Skin of body (tissue), 2 donors: ENCODE measurements at regions not wholly inside any gene's neighbourhood (a gene's known extent, or its start where the extent isn't known, plus 50 kb on each side); places are given as distances from the start of the nearest gene placed in this dataset. TPM values are rescaled to one million over a fixed set of nuclear protein-coding genes. Genes with fewer than 3 reads are reported as not detected.
"Not testable (repeated sequence)": the region's sequence is repeated elsewhere in the genome, so short reads cannot be mapped to it uniquely, and the experiment has no call there.

Experiments used
- DNase-seq: peaks from one replicate; lab custom pipeline; 2025; lab: John Stamatoyannopoulos, UW
- small RNA-seq: library from RNA; depleted of rRNA; stranded (forward); fragments of <200 nt; gene quantifications from one replicate; pipeline ENCODE3, GENCODE V24; 2014; ENCODE audit warnings: low replicate concordance

DNA sequence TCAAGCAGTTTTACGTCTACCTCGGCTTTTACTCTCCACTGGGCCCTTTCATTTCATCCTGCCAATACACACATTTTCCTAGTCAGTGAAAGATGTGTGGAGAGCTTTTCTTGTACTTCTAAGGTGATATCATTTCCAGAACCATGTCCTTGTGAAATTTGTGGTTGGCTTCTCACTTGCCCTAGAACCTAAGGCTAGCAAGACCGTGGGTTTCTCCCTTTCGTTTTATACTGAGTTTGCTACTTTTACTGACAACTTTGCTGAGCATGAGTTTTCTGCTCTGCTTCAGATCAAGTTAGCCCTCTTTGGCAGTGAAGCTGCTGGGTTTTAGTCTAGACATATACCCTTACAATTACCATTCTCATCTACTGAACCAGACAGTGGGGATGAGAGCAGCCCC, 95.7 kb upstream of the FRMPD4 start:
- no peak for DNase-seq

DNA sequence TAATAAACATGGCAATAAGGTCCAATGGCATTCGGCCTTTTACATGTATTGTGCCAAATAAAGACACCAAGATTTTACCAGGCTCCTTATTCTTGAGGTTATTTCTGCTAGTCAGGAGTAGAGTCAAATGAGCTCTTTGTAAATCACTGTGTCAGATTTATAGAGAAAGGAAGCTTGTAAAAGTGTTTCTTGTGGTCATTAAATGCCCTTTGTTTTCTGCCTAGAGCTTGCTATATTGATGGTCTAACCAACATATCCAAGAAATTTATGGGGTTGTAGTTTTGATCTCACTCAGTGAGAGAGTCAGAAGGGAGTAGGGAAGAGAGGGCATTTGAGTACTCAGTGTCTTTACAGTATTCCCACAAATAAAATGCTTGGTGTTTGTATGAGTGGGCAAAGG, 86.2 kb upstream of the FRMPD4 start:
- DNase-seq: no peak

- no peak for DNase-seq
Measured at GRCh38 chrX:12058087-12058486, 80.2 kb upstream of the FRMPD4 start.

GRCh38 chrX:12060489-12061260, 77.6 kb upstream of the FRMPD4 start:
- no peak for DNase-seq

GRCh38 chrX:12065251-12065650, 73.0 kb upstream of the FRMPD4 start:
- DNase-seq: no peak

- DNase-seq: no peak
Measured at GRCh38 chrX:12076046-12076445, 62.2 kb upstream of the FRMPD4 start.

DNA sequence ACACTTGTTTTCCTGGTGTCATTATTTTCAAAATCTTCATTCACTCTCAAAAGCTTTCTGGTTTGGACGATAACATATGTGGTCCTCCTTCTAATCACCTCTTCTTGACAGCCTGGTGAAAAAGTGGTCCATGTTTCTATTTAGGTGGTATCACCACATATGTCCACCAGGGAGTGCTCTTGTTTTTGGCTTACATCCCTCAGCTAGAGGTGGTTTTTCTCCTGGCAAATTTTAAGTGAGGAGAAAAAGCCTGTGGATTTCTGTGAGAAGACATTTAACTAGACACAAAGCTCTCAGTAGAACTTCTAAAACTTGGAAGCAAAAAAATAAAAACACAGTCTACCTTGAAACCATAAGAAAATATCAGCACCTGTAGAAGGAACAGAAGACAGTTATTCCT, 58.0 kb upstream of the FRMPD4 start:
- DNase-seq: no peak

GRCh38 chrX:12082959-12083358, 55.3 kb upstream of the FRMPD4 start:
- not testable (repeated sequence) for DNase-seq

Small RNA genes in the stretch of these regions (small RNA-seq; reads per million reads assigned to genes)
- not detected for gene RF00019
